Cardiac muscle cell (in vitro differentiated cells and primary cell): ENCODE measurements at regions not wholly inside any gene's neighbourhood (a gene's known extent, or its start where the extent isn't known, plus 50 kb on each side); places are given as distances from the start of the nearest gene placed in this dataset.
"Not testable (repeated sequence)": the region's sequence is repeated elsewhere in the genome, so short reads cannot be mapped to it uniquely, and the experiment has no call there.

Experiments used
- DNase-seq, 2 donors: peaks; one replicate each; pipeline versions ENCODE4 v3.0.0 to v3.0.0-alpha.2; 2010 to 2017; ENCODE audit warnings: low read depth in 1 of 2, low spot score in 1 of 2
- H3K27ac ChIP-seq: fragments of 200-600 bp; sonication (generic); 2 replicates; pipeline ENCODE4 v1.5.1; 2016
- H3K27me3 ChIP-seq: fragments of 200-600 bp; sonication (generic); 2 replicates; pipeline ENCODE4 v1.6.0; 2016; ENCODE audit warnings: control low read depth
- H3K36me3 ChIP-seq: fragments of 200-600 bp; sonication (generic); 2 replicates; pipeline ENCODE4 v1.5.1; 2016; ENCODE audit warnings: control low read depth
- H3K4me1 ChIP-seq: fragments of 200-600 bp; sonication (generic); 2 replicates; pipeline ENCODE4 v1.8.1; 2017; ENCODE audit warnings: low read depth, mild to moderate bottlenecking, mixed run types
- H3K4me3 ChIP-seq: fragments of 200-600 bp; sonication (generic); 2 replicates; pipeline ENCODE4 v1.5.1; 2016; ENCODE audit warnings: mild to moderate bottlenecking
- H3K9me3 ChIP-seq: fragments of 200-600 bp; sonication (generic); 2 replicates; pipeline ENCODE4 v1.5.1; 2017; ENCODE audit warnings: low read depth, mild to moderate bottlenecking, control low read depth
- CTCF ChIP-seq: IDR thresholded peaks from 2 replicates; pipeline ENCODE4 v1.5.1; 2012; ENCODE audit warnings: low read depth, mild to moderate bottlenecking, low read length

GRCh38 chr3:106349191-106349881, 480.5 kb upstream of the CBLB start:
- no peak for TF ChIP-seq CTCF
- Histone ChIP-seq H3K36me3 (no peaks in the 10 kb centered on the region), H3K4me3 (no peak overlapping the region), H3K27me3 (no peaks in the 10 kb centered on the region), H3K27ac (no peak overlapping the region), H3K9me3 (no peaks in the 10 kb centered on the region), H3K4me1 (peaks cover 18% of the 10 kb centered on the region)
- DNase-seq = no peak

GRCh38 chr3:106355873-106356272, 487.1 kb upstream of the CBLB start:
- H3K36me3 ChIP-seq = no peaks in the 10 kb centered on the region
- H3K27ac ChIP-seq = no peak overlapping the region
- H3K4me3 ChIP-seq = no peak overlapping the region
- TF ChIP-seq CTCF = no peak
- no peaks in the 10 kb centered on the region for H3K9me3 ChIP-seq
- no peak for DNase-seq
- H3K4me1 ChIP-seq = no peaks in the 10 kb centered on the region
- no peaks in the 10 kb centered on the region for H3K27me3 ChIP-seq

GRCh38 chr3:106359692-106360091, 490.9 kb upstream of the CBLB start:
- Histone ChIP-seq H3K36me3 (no peaks in the 10 kb centered on the region), H3K9me3 (no peaks in the 10 kb centered on the region), H3K4me1 (no peaks in the 10 kb centered on the region), H3K27me3 (no peaks in the 10 kb centered on the region), H3K27ac (no peak overlapping the region), H3K4me3 (no peak overlapping the region)
- DNase-seq = no peak
- no peak for TF ChIP-seq CTCF

DNA sequence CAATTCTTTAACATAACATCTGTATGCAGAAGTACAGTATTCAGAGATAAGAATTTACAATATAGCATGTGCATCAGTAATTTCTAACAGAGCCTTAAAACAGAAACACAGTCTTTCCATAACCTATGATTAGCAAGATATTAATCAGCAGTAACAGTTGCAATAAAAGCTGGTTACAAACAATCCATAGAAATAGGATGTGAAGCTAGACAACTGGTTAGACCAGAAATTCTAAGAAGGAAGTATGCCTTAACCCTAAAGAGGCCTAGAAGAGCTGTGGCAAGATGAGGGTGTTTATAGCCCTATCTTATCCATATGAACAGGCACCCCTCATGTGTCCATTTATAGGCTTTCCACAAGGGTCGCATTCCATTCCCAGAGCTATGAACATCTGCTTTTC, 492.1 kb upstream of the CBLB start:
- H3K27ac ChIP-seq, DNase-seq, H3K4me3 ChIP-seq, H3K9me3 ChIP-seq, H3K27me3 ChIP-seq, H3K36me3 ChIP-seq, H3K4me1 ChIP-seq: not testable (repeated sequence)

GRCh38 chr3:106364477-106364876, 495.7 kb upstream of the CBLB start:
- no peaks in the 10 kb centered on the region for H3K36me3 ChIP-seq
- no peaks in the 10 kb centered on the region for H3K4me1 ChIP-seq
- DNase-seq = no peak
- H3K27me3 ChIP-seq = no peaks in the 10 kb centered on the region
- no peaks in the 10 kb centered on the region for H3K9me3 ChIP-seq
- no peak overlapping the region for H3K27ac ChIP-seq
- H3K4me3 ChIP-seq = no peak overlapping the region
- no peak for TF ChIP-seq CTCF

GRCh38 chr3:106365061-106365691, 496.4 kb upstream of the CBLB start:
- Histone ChIP-seq H3K9me3 (no peaks in the 10 kb centered on the region), H3K36me3 (no peaks in the 10 kb centered on the region), H3K4me3 (no peak overlapping the region), H3K27me3 (no peaks in the 10 kb centered on the region), H3K27ac (no peak overlapping the region), H3K4me1 (no peaks in the 10 kb centered on the region)
- DNase-seq = no peak
- TF ChIP-seq CTCF = no peak
